Lung (tissue), 11 donors: ENCODE measurements at regions not wholly inside any gene's neighbourhood (a gene's known extent, or its start where the extent isn't known, plus 50 kb on each side); places are given as distances from the start of the nearest gene placed in this dataset.

Experiments used
- ATAC-seq: fragments of 200-7000 bp; cut with Tn5 transposase; one replicate; pipeline ENCODE4 v1.9.1; 2020; ENCODE audit warnings: moderate number of reproducible peaks; ENCODE audit not compliant: insufficient read depth, low FRiP score
- DNase-seq, 3 donors: peaks; one replicate each; pipeline ENCODE4 v3.0.0-alpha.2; 2013 to 2017
- H3K27ac ChIP-seq, 2 donors: one replicate each; pipeline ENCODE4 v1.5.1; 2013; ENCODE audit warnings: mild to moderate bottlenecking in 2 of 2, moderate library complexity in 2 of 2, control low read depth in 1 of 2, inconsistent platforms in 1 of 2, low read depth in 1 of 2, low read length in 1 of 2
- H3K27me3 ChIP-seq, 3 donors: one replicate each; pipeline ENCODE4 v1.5.1; 2013; ENCODE audit warnings: low read length in 2 of 3; ENCODE audit not compliant: control insufficient read depth in 3 of 3, insufficient read depth in 3 of 3
- H3K36me3 ChIP-seq, 4 donors: one replicate each; pipeline ENCODE4 v1.5.1; 2013; ENCODE audit warnings: low read length in 4 of 4, mild to moderate bottlenecking in 1 of 4, moderate library complexity in 1 of 4; ENCODE audit not compliant: control insufficient read depth in 4 of 4, insufficient read depth in 4 of 4
- H3K4me1 ChIP-seq, 5 donors: one replicate each; pipeline ENCODE4 v1.5.1; 2013; ENCODE audit warnings: low read length in 5 of 5, mild to moderate bottlenecking in 2 of 5, moderate library complexity in 1 of 5; ENCODE audit not compliant: control insufficient read depth in 5 of 5, insufficient read depth in 5 of 5
- H3K4me3 ChIP-seq: one replicate; pipeline ENCODE4 v1.5.1; 2013; ENCODE audit warnings: mild to moderate bottlenecking, control low read depth, moderate library complexity
- H3K9ac ChIP-seq, 2 donors: one replicate each; pipeline ENCODE4 v1.5.1; 2013; ENCODE audit warnings: low read length in 2 of 2, control low read depth in 1 of 2; ENCODE audit not compliant: insufficient read depth in 1 of 2
- H3K9me3 ChIP-seq, 4 donors: one replicate each; pipeline ENCODE4 v1.5.1; 2013; ENCODE audit warnings: low read length in 3 of 4, mild to moderate bottlenecking in 1 of 4, moderate library complexity in 1 of 4; ENCODE audit not compliant: control insufficient read depth in 4 of 4, insufficient read depth in 3 of 4
- CTCF ChIP-seq: IDR thresholded peaks from 2 replicates; pipeline ENCODE4 v1.5.1; 2012; ENCODE audit warnings: mild to moderate bottlenecking; ENCODE audit errors: control extremely low read depth, extremely low read depth
- WGBS, 2 donors: extraction: QIAGEN DNeasy Blood & Tissue Kit; methylation state at CpG; one replicate each; pipeline ENCODE4 v1.1.7; 2013; 5-methylcytosine and 5-hydroxymethylcytosine counted together
- donor health status: control.
- donor health status: control.
- donor health status: Bipolar disorder and iron deficiency.
- donor health status: healthy.
- donor health status: DM: yes; HTN: yes; CAD: no.

GRCh38 chrX:127459790-127460189, 592.4 kb downstream of the ACTRT1 start:
- Histone ChIP-seq H3K27me3 (no peaks in the 10 kb centered on the region), H3K36me3 (no peaks in the 10 kb centered on the region), H3K4me1 (no peaks in the 10 kb centered on the region), H3K9me3 (no peaks in the 10 kb centered on the region), H3K4me3 (no peak overlapping the region), H3K27ac (no peak overlapping the region), H3K9ac (no peak overlapping the region)
- WGBS, 2 donors = 52 to 89% methylated on average over 4 of the region's 4 CpGs
- no peak for ATAC-seq
- no peak for TF ChIP-seq CTCF
- no peak for DNase-seq

GRCh38 chrX:127457161-127457560, 595.0 kb downstream of the ACTRT1 start:
- no peaks in the 10 kb centered on the region for H3K9me3 ChIP-seq
- TF ChIP-seq CTCF = no peak
- no peak overlapping the region for H3K27ac ChIP-seq
- no peak for DNase-seq
- no peaks in the 10 kb centered on the region for H3K4me1 ChIP-seq
- no peak for ATAC-seq
- H3K9ac ChIP-seq = no peak overlapping the region
- H3K4me3 ChIP-seq = no peak overlapping the region
- H3K36me3 ChIP-seq = no peaks in the 10 kb centered on the region
- no peaks in the 10 kb centered on the region for H3K27me3 ChIP-seq

DNA sequence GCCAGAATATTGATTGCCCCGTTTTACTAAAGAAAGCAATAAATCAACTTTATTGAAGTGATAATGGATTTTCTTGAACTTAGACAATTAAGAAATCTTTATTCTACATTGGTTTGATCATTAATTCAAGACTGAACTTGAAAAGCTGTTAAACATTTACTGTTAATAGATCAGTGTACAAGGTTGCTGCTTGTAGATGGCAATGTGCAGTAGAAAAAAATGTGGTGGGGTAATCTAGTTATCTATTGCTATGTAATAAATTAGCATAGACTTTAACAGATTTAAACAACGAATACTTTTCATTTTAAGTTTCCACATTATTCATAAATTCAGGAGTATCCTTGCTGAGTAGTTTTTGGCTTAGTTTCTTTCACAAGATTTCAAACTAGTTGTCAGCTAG, 612.5 kb downstream of the ACTRT1 start:
- H3K9ac ChIP-seq = no peak overlapping the region
- no peak for TF ChIP-seq CTCF
- ATAC-seq (no peak), DNase-seq (no peak)
- no peak overlapping the region for H3K4me3 ChIP-seq
- H3K9me3 ChIP-seq = no peaks in the 10 kb centered on the region
- H3K36me3 ChIP-seq = no peaks in the 10 kb centered on the region
- 66 to 93% methylated on average over 2 of the region's 2 CpGs for WGBS, 2 donors
- H3K4me1 ChIP-seq = no peaks in the 10 kb centered on the region
- no peaks in the 10 kb centered on the region for H3K27me3 ChIP-seq
- no peak overlapping the region for H3K27ac ChIP-seq

DNA sequence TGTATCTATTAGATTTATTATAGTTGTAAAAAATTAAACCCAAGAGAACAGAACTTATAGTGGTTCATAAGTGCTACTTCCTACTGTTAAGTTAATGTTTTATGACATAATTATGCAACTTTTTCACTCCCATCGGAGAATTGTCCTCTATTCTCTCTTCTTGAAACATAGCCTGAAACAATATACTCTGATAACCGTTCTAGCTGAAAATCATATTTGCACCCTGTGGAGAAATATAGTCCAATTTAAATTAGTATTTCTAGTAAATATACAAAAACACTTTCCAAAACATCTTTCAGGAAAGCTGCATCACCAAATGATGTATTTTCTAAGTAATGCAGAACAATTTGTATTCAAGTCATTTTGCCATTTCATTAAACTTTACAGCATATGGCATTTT, 586.4 kb downstream of the PRR32 start:
- H3K4me1 ChIP-seq = no peaks in the 10 kb centered on the region
- DNase-seq = no peak
- no peak for TF ChIP-seq CTCF
- 59 to 75% methylated on average over 2 of the region's 2 CpGs for WGBS, 2 donors
- no peaks in the 10 kb centered on the region for H3K9me3 ChIP-seq
- no peak overlapping the region for H3K9ac ChIP-seq
- H3K27me3 ChIP-seq = no peaks in the 10 kb centered on the region
- no peaks in the 10 kb centered on the region for H3K36me3 ChIP-seq
- no peak overlapping the region for H3K27ac ChIP-seq
- no peak for ATAC-seq
- H3K4me3 ChIP-seq = no peak overlapping the region
